ENCODE measurements at regions not wholly inside any gene's neighbourhood (a gene's known extent, or its start where the extent isn't known, plus 50 kb on each side); places are given as distances from the start of the nearest gene placed in this dataset.

DNA sequence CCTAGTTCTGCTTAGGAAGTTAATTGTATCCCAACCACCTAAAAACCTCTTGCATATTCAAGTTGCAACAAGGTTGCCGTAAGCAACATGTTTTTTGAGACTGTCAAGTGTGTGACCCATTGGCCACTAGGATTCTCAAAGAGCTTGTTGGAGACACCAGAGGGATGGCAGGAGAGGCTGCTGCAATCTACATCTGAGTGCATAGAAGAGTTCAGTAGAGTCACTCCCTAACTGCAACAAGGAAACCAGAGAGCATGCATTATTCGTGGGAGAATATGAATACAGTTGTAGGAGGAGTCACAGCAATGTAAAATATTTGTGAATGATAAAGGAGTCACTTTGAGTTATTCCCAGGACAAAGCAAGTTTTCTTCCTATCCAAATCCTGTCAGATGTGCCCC lies 538.6 kb downstream of the TNS3 start:
- no peak for DNase-seq

DNA sequence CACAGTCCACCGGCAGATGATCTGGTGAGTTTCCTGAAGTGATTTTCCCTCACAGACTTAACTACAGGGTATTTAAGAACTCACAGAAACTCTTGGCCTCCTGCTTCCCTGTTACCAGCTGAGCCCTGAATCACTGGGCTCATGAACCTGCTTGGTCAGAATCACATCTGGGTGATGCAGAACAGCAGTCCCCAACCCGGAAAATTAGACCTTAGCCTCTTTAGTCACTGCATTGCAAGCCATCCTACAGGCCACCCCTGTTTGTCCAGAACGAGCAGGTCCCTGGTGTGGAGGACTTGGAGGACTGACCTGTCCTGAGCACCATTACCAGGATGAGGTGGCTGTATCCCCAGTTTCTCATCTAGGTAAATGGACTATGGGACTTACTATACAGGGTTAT lies 539.2 kb downstream of the TNS3 start:
- no peak for DNase-seq

DNA sequence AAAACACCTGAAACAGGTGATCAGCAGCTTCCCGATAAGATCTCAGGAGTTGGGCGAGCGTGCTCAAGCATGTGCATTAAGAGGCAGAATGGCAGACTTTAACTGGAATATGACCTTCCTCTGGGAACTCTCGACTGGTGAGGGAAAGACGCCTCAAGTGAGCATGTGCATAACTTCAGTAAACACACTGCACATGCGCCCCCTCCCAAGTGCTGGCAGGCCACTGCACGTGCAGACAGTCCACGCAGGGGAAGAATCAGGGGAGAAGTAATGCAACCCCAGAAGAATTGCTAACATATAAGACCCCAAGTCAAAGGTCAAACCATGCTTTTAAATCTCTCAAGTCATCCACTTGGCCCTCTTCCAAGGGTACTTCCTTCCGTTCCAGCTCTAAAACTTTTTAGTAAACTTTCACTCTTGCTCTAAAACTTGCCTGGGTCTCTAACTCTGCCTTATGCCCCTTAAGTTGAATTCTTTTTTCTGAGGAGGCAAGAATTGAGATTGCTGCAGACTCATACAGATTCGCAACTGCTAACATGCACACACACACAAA lies 541.0 kb downstream of the TNS3 start:
- no peak for DNase-seq

DNA sequence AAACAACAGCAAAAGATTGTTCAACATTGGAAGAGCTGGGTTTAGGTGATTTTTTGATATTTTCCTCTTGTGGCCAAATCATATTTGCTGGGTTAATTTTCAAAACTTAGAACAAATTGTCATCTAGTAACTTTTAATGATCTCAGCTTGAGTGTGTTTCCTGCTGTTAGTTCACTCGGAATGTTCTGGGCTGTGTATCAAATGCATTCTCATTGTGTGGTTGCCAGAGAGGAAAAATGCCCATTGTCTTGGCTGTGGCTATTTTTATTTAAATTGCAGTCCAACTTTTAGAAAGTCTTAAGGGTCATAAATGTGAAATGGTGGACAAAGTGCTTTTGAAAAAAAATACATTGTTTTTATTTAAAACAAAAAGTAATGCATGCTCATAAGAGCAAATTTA lies 542.0 kb downstream of the TNS3 start:
- DNase-seq: peak; percentile 75

DNA sequence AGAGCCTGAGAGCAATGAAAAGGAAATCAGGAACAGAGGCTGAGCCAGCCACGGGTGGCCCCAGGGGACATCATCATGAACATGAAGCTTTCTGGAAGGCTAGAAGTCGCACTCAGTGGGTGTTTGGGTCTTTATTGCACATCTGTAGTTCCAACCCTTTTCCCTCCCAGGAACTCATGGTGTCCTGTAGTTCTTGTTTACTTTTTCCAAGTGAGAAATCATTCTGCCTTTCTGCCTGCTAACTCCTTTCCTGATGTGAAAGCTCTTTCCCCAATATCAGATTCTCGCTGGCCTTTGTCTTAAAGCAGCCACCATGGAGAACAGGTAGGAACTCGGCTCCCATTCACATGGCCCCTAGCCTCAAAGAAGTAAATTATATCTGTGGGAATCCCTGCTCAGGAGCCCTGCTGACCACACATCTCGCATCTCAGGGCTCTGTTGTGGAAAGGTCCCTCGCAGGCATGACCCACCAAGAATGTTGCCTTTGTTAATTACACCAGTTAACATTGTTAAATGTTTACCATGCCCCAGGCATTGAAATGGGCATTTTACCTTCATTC lies 542.7 kb downstream of the TNS3 start:
- no peak for DNase-seq

DNA sequence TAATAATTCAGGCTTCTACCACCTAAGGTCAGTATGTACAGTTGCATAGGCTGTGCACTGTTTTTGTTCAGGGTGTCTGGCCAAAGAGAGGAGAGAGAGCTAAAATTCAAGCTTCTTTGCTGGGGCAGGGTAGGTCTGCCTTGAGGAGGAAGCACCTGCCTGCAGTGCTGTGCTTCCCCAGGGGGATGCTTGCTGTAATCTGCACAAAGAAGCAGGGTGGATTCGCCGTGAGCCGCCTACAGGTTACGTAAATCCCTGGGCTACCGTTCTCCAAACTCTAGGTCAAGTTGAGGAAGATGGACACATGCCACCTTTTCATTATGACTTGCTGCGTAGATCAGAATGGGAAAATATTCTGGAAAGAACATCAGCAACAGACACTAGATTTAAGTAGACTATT lies 543.3 kb downstream of the TNS3 start:
- no peak for DNase-seq

DNA sequence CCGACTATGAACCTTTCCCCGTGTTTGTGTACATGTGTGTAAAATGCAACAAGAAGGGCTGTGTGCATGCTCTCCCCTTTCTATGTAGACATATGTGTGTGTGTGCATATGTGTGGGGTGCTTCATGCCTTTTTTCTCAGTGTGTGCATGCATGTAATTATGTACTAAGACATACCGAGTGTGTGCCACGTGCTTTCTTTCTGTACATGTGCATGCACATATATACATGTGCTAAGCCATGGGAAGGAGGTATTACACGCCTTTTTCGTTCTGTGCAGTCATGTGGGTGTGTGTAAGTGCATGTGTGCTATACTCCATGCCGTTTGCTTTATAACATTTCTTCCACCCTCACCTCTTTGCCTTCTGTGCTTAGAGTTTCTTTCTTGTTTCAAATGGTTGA lies 544.3 kb downstream of the TNS3 start:
- DNase-seq: no peak

DNA sequence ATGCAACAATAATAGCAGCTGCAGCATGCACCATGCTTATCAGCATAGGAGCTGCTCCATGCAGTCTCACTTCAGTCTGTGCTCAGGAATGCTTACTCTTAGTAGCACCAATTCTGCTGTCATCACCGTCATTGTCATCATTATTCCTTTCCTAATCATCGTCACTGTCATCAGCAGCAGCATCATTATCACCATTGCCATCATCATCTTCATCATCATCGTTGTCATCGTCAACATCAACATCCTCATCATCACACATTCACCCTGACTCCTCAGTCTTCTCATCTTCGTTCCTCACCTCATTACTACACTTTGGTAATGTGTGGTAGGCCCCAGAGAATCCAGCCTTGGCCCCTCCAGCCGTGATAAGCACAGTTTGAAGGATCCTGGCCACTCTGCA lies 545.0 kb downstream of the TNS3 start:
- no peak for DNase-seq

DNA sequence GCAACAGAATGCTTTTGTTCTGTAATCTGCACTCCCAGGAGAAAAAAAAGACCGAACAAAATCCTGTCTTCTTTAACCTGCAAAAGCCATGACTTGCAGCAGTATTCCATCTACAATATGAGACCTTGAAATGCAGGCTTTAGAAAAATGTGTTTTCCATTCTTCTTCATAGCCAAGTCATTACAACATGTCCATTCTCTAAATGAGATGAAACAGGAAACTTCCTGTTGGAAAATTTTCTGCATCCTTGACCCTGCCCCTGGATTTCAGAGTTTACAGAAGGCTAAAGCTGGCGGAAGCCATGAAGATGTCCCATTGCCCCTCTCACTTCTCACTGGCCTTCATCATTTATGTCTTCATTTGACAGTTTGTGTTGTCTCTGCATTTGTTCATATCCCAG lies 546.4 kb downstream of the TNS3 start:
- DNase-seq: peak; percentile 46

DNA sequence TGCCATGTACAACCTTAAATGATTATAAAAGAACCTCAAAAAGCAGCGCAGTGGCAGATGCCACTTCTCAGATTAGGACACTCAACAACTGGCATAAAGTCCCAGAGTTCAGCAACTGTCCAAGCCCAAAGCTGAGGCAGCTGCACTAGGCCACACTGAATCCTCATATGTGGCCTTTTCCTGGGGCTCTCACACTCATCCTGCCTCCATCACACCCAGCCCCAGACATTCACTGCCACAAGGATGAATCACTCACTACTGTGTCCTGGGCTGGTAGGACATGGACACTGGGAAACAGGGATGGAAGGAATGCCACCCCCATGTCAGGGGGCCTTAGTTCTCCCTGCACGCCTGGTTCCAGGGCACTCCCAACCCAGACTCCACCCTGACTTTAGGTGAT lies 547.7 kb downstream of the TNS3 start:
- no peak for DNase-seq

DNA sequence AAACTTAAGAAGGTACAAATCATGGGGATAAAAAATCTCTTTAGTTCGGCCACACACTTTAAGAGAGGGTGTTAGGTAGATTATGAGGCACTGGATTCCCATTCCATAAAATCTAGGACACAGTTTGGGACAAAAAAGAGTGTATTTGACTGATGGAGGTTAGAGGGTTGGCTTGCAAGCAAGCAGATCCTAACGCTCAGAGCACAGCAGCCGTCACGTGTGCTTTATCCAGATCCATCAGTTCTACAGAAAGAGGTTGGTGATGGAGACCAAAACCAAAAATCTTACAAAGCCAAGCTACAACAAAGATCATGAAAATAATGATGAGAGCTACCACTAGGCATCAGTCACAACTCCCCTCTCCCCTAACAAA lies 549.4 kb downstream of the TNS3 start:
- no peak for DNase-seq

DNA sequence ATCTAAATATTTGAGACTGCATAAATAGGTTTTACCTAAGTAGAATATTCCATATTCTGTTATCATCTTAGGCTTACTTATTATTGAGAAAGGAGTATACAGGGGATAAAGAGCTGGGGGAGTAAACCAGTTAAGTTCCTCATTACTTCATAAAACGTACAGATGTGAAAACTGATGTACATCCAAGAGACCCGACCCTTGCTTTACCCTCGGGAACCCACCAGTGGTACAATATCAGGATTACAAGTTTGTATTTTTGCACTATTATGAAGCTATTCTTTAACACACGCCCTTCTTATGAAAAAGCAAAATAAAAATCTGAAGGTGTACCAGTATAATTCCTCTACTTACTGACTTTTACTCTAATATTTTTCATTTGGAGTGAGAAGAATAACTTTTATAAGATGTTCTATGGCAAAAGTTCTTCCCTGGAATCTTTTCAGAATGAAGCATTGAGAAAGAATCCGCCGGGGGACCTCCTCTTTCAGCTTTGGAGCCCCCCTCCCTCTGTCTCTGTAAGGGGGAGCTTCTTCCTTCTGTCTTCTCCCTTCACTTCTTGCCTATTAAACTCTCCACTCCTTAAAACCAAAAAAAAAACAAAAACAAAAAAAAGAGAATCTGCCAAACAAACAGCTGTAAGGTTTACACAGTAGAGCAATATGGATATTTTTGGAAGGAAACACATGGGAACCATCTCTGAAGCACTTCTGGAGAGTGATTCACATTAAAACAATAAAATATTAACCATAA lies 550.0 kb downstream of the TNS3 start:
- peak; percentile 78 for DNase-seq

DNA sequence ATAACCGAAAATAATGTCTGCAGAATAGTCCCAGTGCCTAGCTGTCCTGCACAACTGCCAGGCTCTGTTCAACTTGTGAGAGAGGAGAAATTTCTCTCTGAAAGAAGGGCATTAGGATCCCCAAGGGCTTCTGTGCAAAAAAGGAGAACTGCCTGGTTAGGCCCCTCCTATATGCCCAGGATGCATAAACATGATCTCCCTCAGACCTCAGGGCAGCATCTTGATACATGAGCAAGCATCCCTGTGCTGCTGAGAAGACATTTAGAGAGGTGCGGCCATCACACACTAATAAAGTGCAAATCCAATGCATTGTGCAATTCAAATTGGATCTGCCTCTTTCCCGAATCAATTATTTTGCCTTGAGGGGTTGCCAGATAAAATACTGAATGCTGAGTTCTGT lies 553.6 kb downstream of the TNS3 start:
- DNase-seq: no peak

DNA sequence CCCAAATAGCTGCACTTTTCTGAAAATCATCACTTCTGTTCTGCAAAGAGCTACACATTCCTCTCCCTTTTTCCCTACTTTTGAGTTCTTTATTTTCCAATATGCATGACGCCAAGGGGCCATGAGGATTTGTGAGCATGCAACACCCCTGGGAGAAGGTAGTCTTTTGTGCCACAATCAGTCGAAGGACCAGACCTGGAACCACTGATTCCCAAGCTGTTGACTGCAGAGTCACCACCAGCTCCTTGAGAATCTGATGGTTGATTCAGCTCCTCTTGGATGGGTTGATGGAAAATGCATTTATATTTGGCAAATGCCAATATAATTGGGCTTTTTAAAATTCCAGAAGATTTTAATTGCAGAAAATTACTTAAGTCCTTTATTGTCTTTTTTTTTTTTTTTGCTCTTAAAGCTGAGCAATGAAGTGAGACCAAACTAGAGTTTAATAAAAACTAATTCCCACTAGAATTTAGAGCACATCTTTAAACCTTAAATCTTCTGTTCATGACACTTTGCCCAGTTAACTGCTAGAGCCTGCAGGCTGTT lies 554.1 kb downstream of the TNS3 start:
- DNase-seq: peak; percentile 57

DNA sequence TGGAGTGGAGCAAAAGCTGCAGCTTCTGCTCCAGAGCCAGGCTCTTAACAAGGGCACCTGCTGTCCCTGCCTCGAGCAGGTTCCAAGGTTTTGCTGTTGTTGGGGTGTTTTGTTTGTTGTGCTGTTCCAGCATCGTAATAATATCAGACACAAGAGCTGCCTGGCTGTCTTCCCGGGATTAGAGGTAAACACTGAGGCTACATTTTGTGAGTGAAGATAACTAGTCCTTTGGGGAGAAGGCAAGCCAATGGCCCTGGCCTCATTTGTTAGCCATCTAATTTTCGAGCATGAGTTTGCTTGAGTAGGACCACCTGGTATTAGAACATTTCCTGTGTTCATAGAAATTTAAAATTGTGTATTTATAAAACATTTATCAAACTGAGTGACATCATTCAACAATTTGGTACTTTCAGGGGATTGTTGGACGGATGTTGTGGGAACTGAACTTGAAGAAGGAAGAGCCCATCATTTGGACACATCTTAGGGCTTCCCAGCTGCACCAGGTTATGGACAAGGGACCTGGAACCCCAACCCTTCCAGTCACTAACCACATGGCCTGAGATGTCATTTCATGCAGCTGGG lies 555.0 kb downstream of the TNS3 start:
- DNase-seq: peak; percentile 81

DNA sequence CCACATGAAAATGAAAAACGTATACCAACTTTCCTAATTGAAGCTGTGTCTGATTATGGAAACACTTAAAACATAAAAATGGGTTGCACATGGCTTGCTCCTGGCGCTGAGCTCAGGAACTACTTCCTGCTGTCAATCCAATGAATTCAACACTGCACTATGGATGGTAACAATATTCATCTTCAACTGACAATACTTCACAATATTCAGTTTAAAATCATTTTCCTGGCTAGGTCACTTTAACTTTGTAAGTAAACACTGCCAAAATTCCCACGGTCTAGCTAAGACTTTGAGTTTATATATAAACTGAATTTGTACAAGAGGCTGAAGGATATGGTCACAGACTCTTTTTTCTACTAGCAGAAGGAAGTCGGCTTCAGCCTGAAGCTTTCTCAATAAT lies 556.9 kb downstream of the TNS3 start:
- DNase-seq: no peak

DNA sequence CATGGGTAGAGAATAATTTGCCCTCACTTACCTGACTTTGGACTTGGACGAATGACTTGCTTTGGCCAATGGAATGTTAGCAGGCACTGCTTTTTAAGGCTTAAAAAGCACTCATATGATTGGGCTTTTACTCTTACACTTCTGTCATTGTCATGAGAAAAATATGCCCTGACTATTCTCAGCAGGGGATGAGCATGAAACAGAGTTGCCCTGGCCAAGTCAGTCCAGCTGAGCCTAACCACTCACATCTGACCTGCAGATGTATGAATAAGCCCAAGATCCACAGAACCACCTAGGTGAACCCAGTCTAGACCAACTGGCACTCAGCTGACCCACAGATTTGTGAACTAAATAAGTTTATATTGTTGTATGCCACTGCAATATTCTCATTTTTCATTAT lies 573.5 kb downstream of the TNS3 start:
- no peak for DNase-seq

DNA sequence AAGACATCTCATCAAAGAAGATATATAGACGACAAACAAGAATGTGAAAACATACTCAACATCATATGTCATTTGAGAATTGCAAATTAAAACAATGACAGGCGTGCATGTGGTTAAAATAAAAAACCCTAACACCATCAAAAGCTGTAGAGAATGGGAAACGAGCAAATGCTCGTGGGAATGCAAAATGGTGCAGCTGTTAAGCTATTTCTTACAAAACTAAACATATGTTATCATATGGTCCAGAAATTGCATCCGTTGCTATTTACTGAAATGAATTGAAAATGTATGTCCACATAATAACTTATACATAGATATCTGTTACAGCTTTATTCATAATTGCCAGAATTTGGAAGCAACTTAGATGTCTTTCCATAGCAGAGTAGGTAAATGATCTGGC lies 574.4 kb downstream of the TNS3 start:
- no peak for DNase-seq

DNA sequence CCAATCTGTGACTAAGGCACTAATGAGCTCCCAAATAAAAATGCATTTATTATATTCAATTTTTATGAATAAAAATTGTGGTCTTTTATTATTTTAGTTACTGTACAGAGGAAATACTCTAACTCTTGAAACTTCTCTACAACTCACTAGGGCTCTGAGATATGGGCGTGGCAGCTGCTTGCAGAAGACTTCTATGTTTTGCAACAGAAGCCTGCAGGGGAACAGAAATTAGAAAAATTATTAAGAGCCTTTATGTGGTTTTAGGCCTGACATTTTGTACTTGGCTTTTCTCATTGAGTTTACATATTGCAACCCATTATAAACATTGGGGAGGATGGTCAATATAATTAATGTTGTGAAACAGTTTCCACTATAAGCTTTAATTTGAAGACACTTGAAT lies 581.4 kb downstream of the TNS3 start:
- no peak for DNase-seq

DNA sequence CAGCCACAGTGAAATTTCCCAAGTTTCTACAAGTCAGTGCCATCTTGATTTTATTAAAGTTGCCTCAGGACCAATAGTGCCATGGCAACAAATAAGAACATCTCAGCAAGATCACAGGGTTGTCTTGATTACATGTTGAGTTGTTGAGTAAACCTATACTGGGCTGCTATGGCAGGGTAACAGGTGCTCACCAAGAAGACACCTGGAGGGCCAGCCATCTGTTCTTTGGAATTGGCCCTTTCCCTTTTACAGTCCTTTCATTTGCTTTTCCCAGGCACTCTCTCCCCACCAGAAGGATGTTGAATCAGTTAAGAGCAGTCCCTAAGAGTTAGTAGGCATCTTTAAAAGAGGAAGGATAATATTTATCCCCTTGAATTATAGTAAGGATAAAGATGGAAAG lies 582.0 kb downstream of the TNS3 start:
- DNase-seq: no peak

DNA sequence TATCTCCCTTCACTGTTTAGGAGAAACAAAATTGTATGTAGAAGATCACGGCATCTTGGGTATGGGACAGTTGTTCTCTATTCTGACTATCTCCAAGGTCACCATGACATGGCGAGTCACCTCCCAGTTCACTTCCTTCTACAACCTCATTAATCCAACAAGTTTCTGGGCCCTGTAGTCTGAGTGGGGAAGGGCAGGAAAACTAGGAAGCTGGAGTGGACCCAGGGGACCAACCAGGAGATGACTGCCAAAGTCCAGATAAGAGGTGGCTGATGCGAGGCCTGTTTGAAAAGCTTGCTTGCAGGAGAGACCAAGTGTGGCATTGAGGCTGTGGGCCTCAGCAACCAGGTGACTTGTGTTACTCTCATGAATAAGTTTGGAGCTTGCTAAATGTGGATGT lies 584.9 kb downstream of the TNS3 start:
- DNase-seq: no peak

DNA sequence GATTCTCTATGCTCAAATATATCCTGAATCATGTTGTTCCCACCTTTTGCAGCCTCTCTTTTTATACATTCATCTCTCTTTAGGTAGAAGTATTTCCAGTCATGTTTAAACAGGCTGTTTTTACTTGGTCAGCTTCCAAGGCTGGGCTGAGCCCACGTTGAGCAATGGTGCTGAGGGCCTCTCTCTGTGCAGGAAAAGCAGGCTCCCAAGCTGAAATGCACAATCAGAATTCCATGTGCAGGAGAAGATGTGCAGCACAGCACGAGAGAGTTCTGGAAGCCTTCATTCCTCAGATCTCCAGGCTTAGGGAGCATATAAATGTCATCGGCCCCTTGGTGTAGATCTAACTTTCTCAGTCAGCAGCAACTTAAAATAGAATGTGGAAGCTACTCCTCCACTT lies 588.5 kb downstream of the TNS3 start:
- no peak for DNase-seq

DNA sequence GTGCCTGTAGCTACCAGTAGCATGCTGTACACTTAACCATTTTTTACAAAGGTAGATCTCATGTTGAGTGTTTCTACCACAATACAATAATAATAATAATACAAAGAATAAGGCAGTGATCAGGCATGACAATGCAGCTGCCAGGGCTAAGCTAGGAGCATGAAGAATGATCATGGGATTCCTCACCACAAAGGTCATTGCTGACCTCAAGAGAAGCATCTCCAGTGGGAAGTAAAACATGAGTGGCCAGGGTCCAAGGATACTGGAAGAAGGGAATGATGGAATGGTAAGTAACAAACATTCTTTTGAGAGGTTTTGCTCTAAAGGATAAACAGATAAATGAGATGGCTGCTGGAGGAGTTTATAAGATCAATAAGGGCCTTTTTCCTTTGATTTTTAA lies 591.1 kb downstream of the TNS3 start:
- no peak for DNase-seq

All from muscle of arm (tissue), 1 donor.